Occipital lobe (tissue), 1 donor: ENCODE measurements at regions not wholly inside any gene's neighbourhood (a gene's known extent, or its start where the extent isn't known, plus 50 kb on each side); places are given as distances from the start of the nearest gene placed in this dataset.
"Not testable (repeated sequence)": the region's sequence is repeated elsewhere in the genome, so short reads cannot be mapped to it uniquely, and the experiment has no call there.

Experiments
- DNase-seq: peaks from one replicate; lab custom pipeline; 2025; lab: John Stamatoyannopoulos, UW

- no peak for DNase-seq
Observed at GRCh38 chr14:86305058-86305457, 775.1 kb downstream of the FLRT2 start.

- DNase-seq = no peak
Observed at GRCh38 chr14:86299994-86300393, 770.0 kb downstream of the FLRT2 start.

DNA sequence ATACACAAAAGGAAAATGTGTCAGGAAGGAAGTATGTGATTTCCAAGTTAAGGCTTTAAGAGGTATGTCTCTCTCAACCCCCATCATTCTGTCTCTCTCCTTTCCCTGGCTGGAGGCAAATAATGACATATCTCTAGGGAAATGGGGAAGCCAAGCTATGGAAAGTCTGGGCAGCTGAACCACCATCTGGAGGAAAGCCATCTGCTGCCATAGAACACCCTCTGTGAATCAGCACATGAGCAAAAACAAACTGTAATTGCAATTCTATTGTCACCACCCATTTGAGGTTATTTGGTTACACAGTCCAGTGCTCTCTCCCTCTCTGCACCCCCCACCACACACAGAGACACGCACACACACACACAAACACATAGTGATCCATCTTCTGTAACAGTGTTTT, 766.2 kb downstream of the FLRT2 start:
- DNase-seq = no peak

- no peak for DNase-seq
Observed at GRCh38 chr14:86288336-86288735, 758.4 kb downstream of the FLRT2 start.

- DNase-seq = no peak
Observed at GRCh38 chr14:86279405-86279804, 749.5 kb downstream of the FLRT2 start.

DNA sequence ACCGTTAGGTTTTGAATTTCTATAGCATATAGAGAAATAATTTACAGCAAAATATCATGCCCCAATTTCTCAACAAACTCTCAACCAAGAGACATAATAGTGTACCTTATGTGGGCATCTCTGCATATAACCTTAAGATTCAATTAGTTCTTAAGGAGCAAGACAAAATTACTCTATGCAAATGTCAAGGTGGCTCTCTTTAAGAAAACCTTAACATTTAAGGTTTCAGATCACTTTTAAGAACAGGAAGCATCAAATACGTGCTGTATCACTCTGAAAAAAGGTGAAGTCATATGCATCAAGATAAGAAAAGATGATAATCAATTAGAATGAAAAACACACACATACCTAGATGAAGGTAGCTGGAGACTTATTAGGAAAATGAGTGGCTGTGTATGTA, 728.0 kb downstream of the FLRT2 start:
- DNase-seq = no peak

DNA sequence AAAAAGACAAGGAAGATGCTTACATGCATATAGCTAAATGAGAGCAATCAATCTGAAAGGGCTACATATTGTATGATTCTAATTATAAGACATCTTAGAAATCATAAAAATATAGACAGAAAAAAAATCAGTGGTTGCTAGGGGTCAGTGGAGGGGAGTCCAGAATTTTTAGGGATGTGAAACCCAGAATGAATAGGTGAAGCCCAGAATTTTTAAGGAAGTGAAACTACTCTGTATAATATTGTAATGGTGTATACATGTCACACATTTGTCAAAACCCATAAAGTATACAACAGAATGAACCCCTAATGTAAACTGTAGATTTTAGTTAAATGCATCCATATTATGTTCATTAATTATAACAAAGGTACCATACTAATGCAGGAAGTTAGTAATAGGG, 713.2 kb downstream of the FLRT2 start:
- no peak for DNase-seq

GRCh38 chr14:86237733-86238132, 707.8 kb downstream of the FLRT2 start:
- DNase-seq = no peak

DNA sequence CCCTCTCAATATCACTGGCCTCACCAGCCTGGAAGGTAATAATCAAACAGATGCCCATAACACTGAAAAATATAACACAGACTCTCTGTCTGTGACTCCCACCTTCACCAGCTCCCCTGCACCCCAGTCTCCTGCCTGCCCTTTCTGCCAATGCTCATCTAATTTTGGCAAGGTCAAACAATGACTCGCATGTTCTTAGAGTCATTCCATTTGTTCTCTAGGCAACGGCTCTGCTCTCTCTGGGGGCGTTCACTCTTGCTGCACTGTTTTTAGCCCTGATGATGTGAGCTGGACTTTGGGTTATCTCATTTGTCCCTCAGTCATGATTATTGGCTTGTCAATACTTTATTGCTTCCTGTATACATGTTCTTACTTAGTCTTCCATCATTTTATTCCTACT, 691.8 kb downstream of the FLRT2 start:
- DNase-seq = no peak

- DNase-seq = no peak
Observed at GRCh38 chr14:86221000-86221399, 691.1 kb downstream of the FLRT2 start.

- no peak for DNase-seq
Observed at GRCh38 chr14:86217523-86217922, 687.6 kb downstream of the FLRT2 start.

DNA sequence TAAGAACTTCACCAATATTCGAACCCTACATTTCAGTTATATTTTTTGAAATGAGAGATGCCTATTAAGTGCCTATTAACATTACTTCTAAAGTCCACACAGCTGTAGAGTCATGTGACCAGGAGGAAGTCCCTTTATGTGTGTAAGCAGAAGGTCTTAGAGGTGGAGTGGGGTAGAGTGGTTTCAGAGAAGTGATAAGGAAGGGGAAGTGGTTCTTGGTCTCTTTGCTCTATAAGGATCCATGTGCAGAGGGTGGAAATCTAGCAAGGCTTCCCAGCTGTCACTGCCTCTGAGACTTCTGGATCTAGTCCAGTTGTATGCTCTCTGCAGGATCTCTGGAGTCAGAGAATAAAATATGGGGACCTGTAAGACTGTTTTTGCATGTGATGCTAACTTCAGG, 673.9 kb downstream of the FLRT2 start:
- DNase-seq = no peak

DNA sequence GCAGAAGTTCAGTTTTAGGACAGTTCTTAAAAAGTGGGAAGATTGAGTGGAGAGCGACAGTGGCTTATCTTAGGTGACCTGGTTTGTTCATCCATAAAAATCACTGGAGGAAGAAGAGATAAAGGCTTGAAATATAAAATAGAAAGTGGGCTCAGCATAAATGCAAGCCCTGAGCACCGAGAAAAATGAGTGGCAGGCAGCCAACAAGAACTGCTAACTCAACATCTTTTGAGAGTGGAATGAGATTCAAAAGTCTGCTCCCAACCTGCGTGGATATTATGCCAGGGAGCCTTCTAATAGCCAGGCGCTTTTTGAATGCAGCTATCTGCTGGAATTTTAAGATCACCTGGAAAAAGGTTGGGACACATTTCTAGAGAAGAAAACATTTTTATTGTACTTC, 666.5 kb downstream of the FLRT2 start:
- DNase-seq = no peak

GRCh38 chr14:86193756-86194155, 663.8 kb downstream of the FLRT2 start:
- DNase-seq = no peak

DNA sequence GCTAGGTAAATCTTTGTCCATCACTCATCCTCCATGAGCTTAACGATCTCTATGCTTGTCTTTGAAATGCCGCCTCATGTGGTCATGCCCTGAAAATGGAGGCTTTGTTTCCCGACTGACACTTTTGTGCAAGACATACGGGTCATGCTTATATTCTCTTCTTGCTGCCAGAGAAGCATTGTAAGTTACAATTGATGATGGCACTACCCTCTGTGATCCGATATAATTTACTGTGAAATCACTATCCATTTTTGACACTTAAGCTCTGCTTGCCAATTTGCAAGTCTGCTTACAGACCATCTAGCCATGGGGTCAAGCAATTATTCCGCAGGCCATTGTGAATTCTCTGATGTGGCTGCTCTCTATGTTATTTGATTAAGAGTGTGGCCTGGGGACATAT, 650.0 kb downstream of the FLRT2 start:
- DNase-seq = no peak

DNA sequence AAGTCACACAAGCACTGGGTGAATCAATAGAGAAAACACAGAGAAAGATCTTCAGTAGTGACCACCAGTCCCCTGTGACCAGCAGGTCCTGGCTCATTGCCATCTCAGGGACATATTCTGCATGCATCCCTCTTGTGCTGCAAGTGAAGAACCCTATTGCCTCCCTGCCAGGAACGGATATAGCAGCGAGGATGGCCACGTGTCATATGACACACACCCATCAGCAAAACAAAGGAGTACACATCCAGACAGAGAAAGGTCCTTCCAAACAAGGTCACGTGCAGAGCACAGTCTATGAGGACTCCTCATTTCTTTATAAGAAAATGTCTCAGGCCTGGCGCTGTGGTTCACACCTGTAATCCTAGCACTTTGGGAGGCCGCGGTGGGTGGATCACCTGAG, 638.4 kb downstream of the FLRT2 start:
- DNase-seq = no peak

- no peak for DNase-seq
Observed at GRCh38 chr14:86166541-86166940, 636.6 kb downstream of the FLRT2 start.

DNA sequence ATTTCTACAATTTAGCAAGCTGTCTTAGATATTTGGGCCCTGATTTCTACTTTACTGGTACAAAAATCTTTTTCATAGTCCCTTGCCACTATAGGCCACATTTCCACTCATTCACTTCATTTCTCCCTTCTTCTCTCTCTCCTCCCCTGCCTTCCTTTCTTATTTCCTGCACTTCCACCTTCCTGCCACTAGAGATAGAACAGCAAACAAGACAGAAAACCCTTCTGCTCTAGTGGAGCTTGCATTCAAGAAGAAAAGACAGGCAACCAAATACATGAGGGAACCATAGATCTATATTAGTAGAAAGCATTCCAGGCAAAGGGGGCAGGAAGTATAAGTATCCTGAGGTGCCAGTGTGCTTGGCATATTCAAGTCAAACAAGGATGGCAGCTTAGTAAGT, 623.5 kb downstream of the FLRT2 start:
- no peak for DNase-seq

DNA sequence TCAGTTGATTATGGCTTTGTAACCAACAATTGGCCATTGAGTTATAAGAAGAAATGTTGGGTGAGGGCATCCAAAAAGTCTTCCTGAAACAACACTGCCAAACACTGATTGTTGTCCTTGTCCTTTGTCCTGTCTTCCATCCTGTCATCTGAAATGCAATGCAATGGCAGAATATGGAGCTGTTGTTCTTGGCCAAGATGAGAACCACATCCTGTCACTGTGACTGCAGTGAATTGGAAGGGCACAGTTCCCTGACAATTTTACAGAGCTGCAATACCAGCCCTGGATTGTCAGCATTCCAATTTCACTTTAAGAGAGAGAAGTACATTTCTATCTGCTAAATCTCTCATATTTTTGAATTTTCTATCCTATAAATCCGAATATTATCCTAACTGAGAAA, 613.3 kb downstream of the FLRT2 start:
- no peak for DNase-seq

- no peak for DNase-seq
Observed at GRCh38 chr14:86141966-86142365, 612.0 kb downstream of the FLRT2 start.

GRCh38 chr14:86129426-86129825, 599.5 kb downstream of the FLRT2 start:
- DNase-seq = no peak

DNA sequence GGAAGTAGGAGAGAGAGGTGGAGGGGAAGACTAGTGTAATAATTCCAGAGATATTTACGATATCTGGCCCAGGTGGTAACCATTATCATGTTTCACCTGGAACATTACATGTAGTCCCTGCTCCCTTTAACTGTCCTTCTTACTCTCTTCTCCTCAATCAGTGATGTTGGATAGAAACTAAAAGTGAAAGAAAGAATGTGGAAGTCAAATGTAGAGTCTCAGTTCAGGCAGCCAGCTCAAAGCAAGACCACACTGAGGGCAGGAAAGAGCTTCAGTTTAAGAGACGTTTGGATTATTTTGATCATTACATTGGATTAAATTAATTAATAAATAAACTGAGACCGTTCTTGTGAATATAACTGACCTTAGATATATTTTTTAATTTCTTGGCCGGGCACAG, 594.4 kb downstream of the FLRT2 start:
- DNase-seq = no peak

DNA sequence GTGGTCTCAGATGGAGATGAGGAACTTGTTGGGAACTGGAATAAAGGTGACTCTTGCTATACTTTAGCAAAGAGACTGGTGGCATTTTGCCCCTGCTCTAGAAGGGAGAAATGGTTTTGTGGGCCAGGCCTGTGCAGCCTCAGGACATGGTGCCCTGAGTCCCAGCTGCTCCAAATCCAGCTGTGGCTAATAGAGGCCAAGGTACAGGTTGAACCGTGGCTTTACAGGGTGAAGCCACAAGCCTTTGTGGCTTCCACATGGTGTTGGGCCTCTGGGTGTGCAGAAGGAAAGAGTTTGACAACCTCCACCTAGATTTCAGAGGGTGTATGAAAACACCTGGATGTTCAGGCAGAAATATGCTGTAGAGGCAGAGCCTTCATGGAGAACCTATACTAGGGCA, 586.0 kb downstream of the FLRT2 start:
- no peak for DNase-seq

DNA sequence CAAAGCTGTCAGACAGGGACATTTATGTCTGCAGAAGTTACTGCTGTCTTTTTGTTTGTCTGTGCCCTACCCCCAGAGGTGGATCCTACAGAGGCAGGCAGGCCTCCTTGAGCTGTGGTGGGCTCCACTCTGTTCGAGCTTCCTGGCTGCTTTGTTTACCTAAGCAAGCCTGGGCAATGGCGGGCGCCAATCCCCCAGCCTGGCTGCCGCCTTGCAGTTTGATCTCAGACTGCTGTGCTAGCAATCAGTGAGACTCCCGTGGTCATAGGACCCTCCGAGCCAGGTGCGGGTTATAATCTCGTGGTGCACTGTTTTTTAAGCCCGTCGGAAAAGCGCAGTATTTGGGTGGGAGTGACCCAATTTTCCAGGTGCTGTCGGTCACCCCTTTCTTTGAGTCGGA, 580.9 kb downstream of the FLRT2 start:
- not testable (repeated sequence) for DNase-seq
